Breast epithelium (tissue), 3 donors: ENCODE measurements at regions not wholly inside any gene's neighbourhood (a gene's known extent, or its start where the extent isn't known, plus 50 kb on each side); places are given as distances from the start of the nearest gene placed in this dataset.

Source experiments
- POLR2A ChIP-seq: fragments of 450-650 bp; IDR thresholded peaks from one replicate; pipeline ENCODE4 v1.6.1; 2016; ENCODE audit warnings: antibody characterized with exemption, mild to moderate bottlenecking, moderate library complexity
- TF ChIP-seq, protein P1 (sequence below), 3 donors: fragments of 450-650 bp; IDR thresholded peaks; one replicate each; pipeline ENCODE4 v1.5.1; 2016 to 2017; ENCODE audit warnings: antibody characterized with exemption in 3 of 3, mild to moderate bottlenecking in 3 of 3, moderate library complexity in 3 of 3

DNA sequence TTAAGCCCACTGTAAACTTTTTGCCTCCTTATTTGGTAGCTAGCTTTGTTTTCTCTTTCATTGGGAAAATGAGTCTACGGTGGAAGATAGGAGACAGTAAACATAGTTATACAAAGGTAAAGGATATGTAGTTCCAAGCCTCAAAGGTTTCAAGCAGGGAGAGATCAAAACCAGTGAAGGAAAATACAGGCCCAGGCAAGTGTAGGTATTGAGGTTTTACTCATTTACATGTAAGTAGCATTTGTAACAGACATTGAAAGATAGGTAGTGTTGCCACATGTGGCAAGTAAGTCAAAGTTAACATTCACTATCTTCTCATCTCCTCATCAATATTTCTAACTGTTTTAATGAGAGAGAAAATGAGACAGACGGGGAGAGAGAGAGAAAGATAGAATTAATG, 136.5 kb downstream of the RTL3 start:
- TF ChIP-seq, protein P1, sequence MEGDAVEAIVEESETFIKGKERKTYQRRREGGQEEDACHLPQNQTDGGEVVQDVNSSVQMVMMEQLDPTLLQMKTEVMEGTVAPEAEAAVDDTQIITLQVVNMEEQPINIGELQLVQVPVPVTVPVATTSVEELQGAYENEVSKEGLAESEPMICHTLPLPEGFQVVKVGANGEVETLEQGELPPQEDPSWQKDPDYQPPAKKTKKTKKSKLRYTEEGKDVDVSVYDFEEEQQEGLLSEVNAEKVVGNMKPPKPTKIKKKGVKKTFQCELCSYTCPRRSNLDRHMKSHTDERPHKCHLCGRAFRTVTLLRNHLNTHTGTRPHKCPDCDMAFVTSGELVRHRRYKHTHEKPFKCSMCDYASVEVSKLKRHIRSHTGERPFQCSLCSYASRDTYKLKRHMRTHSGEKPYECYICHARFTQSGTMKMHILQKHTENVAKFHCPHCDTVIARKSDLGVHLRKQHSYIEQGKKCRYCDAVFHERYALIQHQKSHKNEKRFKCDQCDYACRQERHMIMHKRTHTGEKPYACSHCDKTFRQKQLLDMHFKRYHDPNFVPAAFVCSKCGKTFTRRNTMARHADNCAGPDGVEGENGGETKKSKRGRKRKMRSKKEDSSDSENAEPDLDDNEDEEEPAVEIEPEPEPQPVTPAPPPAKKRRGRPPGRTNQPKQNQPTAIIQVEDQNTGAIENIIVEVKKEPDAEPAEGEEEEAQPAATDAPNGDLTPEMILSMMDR (IDR thresholded peaks at IDR 0.05), result no peak
- no peak for TF ChIP-seq POLR2A
